CD1c-positive myeloid dendritic cell (primary cell): ENCODE measurements at regions not wholly inside any gene's neighbourhood (a gene's known extent, or its start where the extent isn't known, plus 50 kb on each side); places are given as distances from the start of the nearest gene placed in this dataset.

Experiments
- DNase-seq: peaks from one replicate; pipeline ENCODE4 v3.0.0-alpha.2; 2016; ENCODE audit errors: extremely low spot score

GRCh38 chr13:104086759-104087158 is 1020.5 kb upstream of the SLC10A2 start:
- no peak for DNase-seq

GRCh38 chr13:104086210-104086609 is 1020.0 kb upstream of the SLC10A2 start:
- no peak for DNase-seq

DNA sequence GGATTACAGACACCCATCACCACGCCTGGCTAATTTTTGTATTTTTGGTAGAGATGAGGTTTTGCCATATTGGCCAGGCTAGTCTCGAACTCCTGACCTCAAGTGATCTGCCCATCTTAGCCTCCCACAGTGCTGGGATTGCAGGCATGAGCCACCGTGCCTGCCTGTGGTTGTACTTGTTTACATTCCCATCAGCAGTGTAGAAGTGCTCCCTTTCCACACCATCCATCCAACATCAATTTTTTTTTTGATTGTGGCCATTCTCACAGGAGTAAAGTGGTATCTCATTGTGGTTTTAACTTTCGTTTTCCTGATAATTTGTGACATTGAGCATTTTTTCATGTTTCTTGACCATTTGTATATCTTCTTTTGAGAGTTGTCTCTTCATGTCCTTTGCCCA is 1019.4 kb upstream of the SLC10A2 start:
- DNase-seq = no peak

- no peak for DNase-seq
Measured at GRCh38 chr13:104074326-104074725, 1008.1 kb upstream of the SLC10A2 start.

DNA sequence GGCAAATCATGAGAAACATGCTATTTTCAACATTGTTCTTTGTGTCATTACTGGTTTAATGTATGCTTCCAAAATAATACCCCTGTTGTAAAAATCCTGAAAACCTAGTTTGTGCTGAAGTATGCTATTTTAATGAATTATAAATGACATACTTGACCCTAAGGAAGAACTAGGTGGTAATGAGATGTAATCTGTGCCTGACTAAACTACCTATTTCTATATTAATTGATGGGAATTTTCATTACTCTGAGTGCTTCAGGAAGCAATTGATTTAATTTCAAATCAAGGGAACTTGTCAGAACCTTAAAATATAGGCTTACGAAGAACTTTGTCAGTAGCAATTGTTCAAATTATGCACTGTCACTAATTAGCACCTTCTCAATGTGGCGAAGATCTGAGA is 1005.6 kb upstream of the SLC10A2 start:
- DNase-seq = no peak

GRCh38 chr13:104065328-104065727 is 999.1 kb upstream of the SLC10A2 start:
- DNase-seq = no peak

DNA sequence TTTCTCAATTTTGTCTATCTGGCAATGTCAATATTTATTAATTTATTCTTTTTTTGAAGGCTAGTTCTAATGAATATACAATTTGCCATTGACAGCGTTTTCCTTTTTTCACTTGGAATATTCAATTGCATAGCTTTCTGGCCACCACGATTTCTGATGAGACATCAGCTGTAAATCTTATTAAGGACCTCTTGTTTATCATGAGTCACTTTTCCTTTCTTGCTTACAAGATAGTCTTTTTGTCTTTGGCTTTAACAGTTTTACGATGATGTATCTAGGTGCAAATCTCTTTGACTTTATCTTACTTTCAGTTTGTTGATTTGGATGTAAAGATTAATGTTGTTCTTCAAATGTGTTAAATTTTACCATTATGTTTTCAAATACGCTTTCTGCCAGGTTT is 991.6 kb upstream of the SLC10A2 start:
- no peak for DNase-seq

DNA sequence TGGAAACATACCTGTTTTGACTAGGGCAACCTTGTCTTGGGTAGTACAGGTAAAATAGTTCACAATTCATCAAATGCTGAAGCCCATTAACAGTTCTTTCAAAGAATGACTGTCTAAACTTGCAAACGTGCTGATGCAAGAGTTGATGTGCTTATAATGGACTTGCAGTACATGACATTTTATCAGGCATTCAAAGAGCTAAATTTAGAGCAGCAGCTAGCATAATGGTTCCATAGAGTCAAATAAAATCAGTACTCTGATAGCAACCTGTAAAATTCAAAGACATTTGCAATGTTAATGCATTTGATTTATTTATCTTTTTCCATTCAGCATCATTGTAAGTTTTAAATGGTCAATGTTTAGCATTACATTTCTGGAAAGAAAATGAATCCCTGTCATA is 979.7 kb upstream of the SLC10A2 start:
- no peak for DNase-seq

DNA sequence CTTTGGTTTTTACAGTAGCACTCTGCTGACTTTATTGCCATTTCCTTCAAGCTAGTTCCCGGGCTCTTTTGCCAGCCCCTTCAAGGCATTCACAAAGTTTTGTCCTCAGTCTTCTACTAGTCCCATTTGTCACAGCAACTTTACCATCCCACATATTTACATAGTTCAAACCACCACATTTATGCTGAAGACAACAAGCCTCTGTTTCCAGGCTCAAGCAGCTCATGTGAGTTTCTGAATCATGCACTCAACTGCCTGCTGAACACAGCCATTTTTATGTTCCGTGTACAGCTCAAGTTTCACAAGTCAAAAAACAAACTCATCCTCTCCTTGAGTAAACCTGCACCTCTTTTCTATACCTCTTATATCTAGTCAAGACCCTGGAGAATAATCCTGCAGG is 977.0 kb upstream of the SLC10A2 start:
- no peak for DNase-seq

DNA sequence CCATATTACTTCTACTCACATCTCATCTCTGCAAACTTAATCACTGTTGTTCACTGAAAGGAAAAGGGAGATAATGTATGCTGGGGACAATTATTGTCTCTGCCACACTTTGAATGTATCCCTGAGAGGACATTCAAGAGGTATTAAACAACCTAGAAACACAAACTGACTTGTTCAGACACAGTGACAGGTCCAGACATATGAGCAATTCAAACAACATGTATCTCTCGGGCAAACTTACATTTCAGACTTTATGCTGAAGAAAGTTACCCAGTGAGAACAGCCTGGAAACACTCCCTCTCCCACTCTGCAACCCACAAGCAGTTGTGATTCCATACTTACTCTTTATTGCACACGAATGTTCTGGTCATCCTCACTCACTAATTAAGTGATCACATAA is 968.7 kb upstream of the SLC10A2 start:
- DNase-seq = no peak

- no peak for DNase-seq
Measured at GRCh38 chr13:104025303-104025702, 959.1 kb upstream of the SLC10A2 start.

- DNase-seq = no peak
Measured at GRCh38 chr13:104024416-104025170, 958.4 kb upstream of the SLC10A2 start.

DNA sequence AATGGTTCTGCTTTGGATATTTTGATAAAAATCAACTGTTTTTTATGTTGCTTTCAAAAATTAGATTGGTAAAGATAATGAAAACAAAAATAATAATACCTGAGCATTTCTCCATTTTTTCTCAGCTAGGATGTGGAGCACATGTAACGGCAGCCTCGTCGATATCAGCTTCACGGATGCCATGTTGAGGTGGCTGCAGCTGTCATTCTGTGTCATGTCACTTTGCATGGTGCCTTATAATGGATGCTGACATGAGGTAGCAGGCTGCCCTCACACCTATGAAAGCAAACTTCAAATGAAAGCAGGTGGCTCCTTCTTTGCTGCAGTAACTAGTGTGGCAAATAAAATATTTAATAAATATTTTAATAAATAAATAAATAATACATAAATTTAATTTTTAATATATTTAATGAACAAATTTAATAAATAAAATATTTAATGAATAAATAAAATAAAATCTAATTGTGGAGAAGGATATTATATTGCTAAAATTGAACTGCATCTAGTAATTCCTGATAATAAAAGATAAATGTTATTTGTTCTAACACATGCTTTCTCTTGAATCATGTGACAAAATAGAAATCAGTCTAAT is 955.7 kb upstream of the SLC10A2 start:
- DNase-seq = no peak

- DNase-seq = no peak
Measured at GRCh38 chr13:104017317-104017716, 951.1 kb upstream of the SLC10A2 start.

- DNase-seq = no peak
Measured at GRCh38 chr13:104015646-104016396, 949.6 kb upstream of the SLC10A2 start.

GRCh38 chr13:104014803-104015645 is 948.8 kb upstream of the SLC10A2 start:
- DNase-seq = no peak

DNA sequence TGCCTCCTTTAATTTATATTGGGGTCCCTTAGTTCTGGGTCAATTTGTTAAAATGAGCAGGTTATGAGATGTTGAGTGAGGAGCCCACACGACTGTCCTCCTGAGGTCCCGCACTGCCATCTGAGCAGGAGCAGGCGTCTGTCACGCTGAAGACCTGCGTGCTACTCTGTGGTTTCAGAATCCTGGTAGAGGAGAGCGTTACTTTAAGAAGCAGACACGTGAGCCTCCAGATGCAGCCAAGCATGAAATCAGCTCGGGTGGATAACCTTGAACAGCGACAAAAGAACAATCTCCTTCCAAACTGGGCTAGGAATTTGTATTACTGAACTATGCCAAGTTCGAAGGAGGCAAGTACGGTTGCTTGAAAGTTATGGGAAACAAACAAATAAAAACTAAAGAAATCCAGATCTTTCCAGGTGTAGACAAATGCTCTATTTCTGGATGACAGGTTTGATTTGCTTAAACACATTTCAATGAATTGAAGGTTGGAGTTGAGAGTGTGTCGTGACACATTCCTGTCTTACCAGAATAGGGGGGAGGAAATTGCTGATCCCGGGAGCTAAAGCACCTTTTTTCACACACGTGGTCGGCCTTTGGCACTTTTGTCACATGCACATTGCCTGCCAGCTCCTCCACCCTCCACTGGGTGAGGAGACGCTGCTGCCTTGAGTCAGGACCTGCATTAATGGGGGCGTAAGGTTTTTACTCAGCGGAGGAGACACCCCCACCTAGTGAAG is 945.5 kb upstream of the SLC10A2 start:
- DNase-seq = no peak

GRCh38 chr13:104008541-104009435 is 942.6 kb upstream of the SLC10A2 start:
- no peak for DNase-seq

DNA sequence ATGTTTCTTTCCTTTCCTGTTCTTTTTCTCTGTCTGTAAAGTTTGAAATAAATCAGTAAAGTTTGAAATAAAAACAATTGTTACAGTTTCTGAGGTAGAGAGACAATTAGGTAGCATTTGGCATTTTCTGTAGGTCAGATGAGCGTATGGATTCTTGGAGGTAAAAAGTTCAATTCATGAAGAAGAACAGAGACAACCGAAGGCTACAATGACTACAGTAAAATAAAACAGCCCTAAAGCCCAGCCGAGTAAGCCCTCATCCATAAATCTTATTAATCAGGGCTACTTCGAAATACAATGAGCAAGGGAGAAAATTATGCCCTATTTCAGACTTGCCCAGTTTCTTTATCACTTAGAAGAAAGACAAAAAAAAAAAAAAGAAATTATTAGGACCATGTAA is 941.9 kb upstream of the SLC10A2 start:
- DNase-seq = no peak

GRCh38 chr13:104006625-104007075 is 940.4 kb upstream of the SLC10A2 start:
- DNase-seq = no peak
